ENCODE measurements at regions not wholly inside any gene's neighbourhood (a gene's known extent, or its start where the extent isn't known, plus 50 kb on each side); places are given as distances from the start of the nearest gene placed in this dataset.

- TF ChIP-seq CTCF (IDR thresholded peaks at IDR 0.05) (no peak), ZFX (IDR thresholded peaks at IDR 0.05; ENCODE audit: borderline replicate concordance) (no peak)
Measured at GRCh38 chr2:109685453-109685852, 71.3 kb downstream of the SOWAHC start.

Data from 22Rv1 (cell line).